ENCODE measurements at regions not wholly inside any gene's neighbourhood (a gene's known extent, or its start where the extent isn't known, plus 50 kb on each side); places are given as distances from the start of the nearest gene placed in this dataset.

DNA sequence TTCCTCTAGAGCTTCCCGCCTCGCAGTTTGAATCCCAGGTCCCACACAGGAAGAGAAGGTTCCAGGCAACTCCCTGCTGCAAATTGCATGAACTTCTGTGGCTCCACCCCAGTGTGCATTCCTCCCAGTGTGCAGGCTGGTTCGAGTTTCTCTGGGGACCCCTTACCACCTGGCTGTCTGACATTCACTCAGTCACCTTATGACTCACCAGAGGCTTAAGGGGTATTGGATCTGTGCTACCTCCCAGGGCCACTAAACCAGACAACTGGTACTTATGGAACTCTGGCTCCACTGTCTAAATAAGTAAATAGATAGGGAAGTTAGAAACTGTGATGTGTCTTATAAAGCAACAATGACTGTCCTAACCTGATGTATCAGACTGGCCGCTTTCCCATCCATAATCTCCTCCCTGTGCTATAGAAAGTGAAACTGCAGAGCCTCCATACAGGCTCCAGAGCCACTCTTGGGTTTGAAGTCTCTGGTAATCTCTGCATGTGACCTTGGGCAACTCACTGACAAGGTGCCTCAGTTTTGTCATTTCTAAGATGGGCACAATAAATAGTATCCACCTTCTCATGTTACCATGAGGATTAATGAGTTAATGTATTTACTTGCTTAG, 720.6 kb downstream of the SEMA5A start:
- TF ChIP-seq, protein P1, sequence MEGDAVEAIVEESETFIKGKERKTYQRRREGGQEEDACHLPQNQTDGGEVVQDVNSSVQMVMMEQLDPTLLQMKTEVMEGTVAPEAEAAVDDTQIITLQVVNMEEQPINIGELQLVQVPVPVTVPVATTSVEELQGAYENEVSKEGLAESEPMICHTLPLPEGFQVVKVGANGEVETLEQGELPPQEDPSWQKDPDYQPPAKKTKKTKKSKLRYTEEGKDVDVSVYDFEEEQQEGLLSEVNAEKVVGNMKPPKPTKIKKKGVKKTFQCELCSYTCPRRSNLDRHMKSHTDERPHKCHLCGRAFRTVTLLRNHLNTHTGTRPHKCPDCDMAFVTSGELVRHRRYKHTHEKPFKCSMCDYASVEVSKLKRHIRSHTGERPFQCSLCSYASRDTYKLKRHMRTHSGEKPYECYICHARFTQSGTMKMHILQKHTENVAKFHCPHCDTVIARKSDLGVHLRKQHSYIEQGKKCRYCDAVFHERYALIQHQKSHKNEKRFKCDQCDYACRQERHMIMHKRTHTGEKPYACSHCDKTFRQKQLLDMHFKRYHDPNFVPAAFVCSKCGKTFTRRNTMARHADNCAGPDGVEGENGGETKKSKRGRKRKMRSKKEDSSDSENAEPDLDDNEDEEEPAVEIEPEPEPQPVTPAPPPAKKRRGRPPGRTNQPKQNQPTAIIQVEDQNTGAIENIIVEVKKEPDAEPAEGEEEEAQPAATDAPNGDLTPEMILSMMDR (IDR thresholded peaks at IDR 0.05) = no peak
- TF ChIP-seq POLR2A (IDR thresholded peaks at IDR 0.05) = no peak
